ENCODE measurements at regions not wholly inside any gene's neighbourhood (a gene's known extent, or its start where the extent isn't known, plus 50 kb on each side); places are given as distances from the start of the nearest gene placed in this dataset.

DNA sequence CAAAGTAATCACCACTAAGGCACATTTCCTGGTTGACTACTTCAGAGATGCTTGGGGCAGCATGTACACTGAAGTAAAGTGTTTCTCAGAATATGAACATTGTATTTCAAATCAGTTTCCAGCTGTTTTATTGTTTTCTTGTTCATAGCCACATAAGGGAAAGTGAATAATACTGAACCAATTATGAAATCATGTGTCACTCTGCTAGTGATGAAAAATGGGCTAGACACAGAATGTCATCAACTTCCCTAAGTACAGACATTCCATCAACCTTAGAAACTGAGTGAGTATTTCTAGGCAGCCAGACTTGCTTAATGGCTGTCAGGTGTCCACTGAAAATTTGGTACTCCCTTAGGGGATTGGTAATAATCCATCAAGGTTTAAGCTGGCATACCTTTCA lies 603.5 kb downstream of the ARL4A start:
- no peak overlapping the region for H3K4me3 ChIP-seq
- DNase-seq (no peak), ATAC-seq (no peak)
- H3K27me3 ChIP-seq (ENCODE audit: insufficient read depth in 3 of 3, low read length in 2 of 3), result no peaks in the 10 kb centered on the region
- no peaks in the 10 kb centered on the region for H3K9me3 ChIP-seq
- no peak for TF ChIP-seq CTCF (IDR thresholded peaks at IDR 0.05)
- H3K36me3 ChIP-seq (ENCODE audit: insufficient read depth in 1 of 2, low read depth in 1 of 2), result no peaks in the 10 kb centered on the region
- no peak overlapping the region for H3K27ac ChIP-seq
- intact Hi-C loops (cut with DNase I), result no loop called here
- H3K4me1 ChIP-seq, result peaks cover 5% of the 10 kb centered on the region

DNA sequence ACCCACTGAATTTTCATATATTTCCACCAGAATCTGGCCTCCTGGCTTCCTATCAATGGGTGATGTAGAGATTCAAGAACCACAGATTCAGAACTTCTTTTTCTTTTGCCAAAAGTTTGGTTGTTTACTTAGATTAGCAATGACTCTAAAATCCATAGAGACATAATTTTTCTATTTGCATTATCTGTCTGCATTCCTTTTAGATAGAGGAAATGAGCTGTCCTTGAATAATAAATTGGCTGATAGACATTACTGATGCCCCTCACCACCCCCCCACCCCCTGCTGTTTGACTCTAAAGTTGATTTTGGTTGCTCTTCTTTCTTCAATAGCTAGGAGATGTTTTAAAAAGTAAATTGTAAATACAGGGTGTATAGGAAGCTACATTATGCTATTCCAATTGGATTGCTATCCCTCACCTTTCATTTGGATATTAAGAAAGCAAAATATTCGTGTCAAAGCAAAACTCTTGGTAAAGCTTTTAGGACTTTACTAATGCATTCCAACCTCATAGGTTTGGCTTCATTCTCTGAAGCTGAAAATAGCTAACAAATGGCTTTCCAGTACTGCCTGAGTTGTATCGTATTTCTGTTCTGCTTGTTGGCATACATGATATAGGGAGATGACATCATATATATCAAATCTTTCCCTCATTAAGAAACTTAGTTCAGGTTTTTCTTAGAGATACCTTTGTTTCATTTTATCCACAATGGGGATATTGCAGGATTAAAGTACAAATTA lies 606.0 kb downstream of the ARL4A start:
- Histone ChIP-seq H3K27me3 (ENCODE audit: insufficient read depth in 3 of 3, low read length in 2 of 3) (no peaks in the 10 kb centered on the region), H3K4me1 (peaks cover 5% of the 10 kb centered on the region), H3K9me3 (no peaks in the 10 kb centered on the region), H3K27ac (no peak overlapping the region), H3K36me3 (ENCODE audit: insufficient read depth in 1 of 2, low read depth in 1 of 2) (no peaks in the 10 kb centered on the region), H3K4me3 (no peak overlapping the region)
- TF ChIP-seq CTCF (IDR thresholded peaks at IDR 0.05), result no peak
- ATAC-seq (no peak), DNase-seq (no peak)
- intact Hi-C loops (cut with DNase I), result no loop called here
- WGBS, 3 donors, result 6 to 26% (median 14%) methylated on average over 2 of the region's 2 CpGs

DNA sequence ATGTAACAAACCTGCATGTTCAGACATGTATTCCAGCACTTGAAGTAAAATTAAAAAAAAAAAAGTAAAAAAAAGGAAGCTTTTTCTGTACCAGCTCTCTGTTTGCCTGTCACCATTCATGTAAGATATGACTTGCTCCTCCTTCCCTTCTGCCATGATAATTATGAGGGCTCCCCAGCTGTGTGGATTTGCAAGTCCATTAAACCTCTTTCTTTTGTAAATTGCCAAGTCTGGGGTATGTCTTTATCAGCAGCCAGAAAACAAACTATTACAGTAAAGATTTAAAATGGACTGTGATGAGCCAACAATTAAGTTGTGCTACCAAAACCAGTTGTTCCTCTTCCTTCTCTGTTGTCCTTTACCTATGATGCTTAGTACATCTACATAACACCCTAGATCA lies 619.6 kb downstream of the ARL4A start:
- H3K36me3 ChIP-seq (ENCODE audit: insufficient read depth in 1 of 2, low read depth in 1 of 2), result no peaks in the 10 kb centered on the region
- no peaks in the 10 kb centered on the region for H3K27me3 ChIP-seq (ENCODE audit: insufficient read depth in 3 of 3, low read length in 2 of 3)
- no peaks in the 10 kb centered on the region for H3K9me3 ChIP-seq
- intact Hi-C loops (cut with DNase I), result no loop called here
- no peak for TF ChIP-seq CTCF (IDR thresholded peaks at IDR 0.05)
- H3K4me1 ChIP-seq, result no peaks in the 10 kb centered on the region
- H3K27ac ChIP-seq, result no peak overlapping the region
- ATAC-seq, result no peak
- DNase-seq, result no peak
- no peak overlapping the region for H3K4me3 ChIP-seq

- ATAC-seq, result no peak
- no peaks in the 10 kb centered on the region for H3K36me3 ChIP-seq (ENCODE audit: insufficient read depth in 1 of 2, low read depth in 1 of 2)
- DNase-seq, result no peak
- H3K27ac ChIP-seq, result no peak overlapping the region
- no peaks in the 10 kb centered on the region for H3K9me3 ChIP-seq
- no peaks in the 10 kb centered on the region for H3K27me3 ChIP-seq (ENCODE audit: insufficient read depth in 3 of 3, low read length in 2 of 3)
- intact Hi-C loops (cut with DNase I), result no loop called here
- no peaks in the 10 kb centered on the region for H3K4me1 ChIP-seq
- H3K4me3 ChIP-seq, result no peak overlapping the region
- no peak for TF ChIP-seq CTCF (IDR thresholded peaks at IDR 0.05)
Measured at GRCh38 chr7:13308423-13308822, 621.0 kb downstream of the ARL4A start.

GRCh38 chr7:13309535-13309934 lies 622.1 kb downstream of the ARL4A start:
- no peak overlapping the region for H3K4me3 ChIP-seq
- no peaks in the 10 kb centered on the region for H3K27me3 ChIP-seq (ENCODE audit: insufficient read depth in 3 of 3, low read length in 2 of 3)
- no peak for DNase-seq
- TF ChIP-seq CTCF (IDR thresholded peaks at IDR 0.05), result no peak
- H3K9me3 ChIP-seq, result no peaks in the 10 kb centered on the region
- intact Hi-C loops (cut with DNase I), result no loop called here
- no peak overlapping the region for H3K27ac ChIP-seq
- H3K4me1 ChIP-seq, result no peaks in the 10 kb centered on the region
- H3K36me3 ChIP-seq (ENCODE audit: insufficient read depth in 1 of 2, low read depth in 1 of 2), result no peaks in the 10 kb centered on the region
- ATAC-seq, result no peak

All from psoas muscle (tissue), 7 donors.